GM12891 (cell line): ENCODE measurements at regions not wholly inside any gene's neighbourhood (a gene's known extent, or its start where the extent isn't known, plus 50 kb on each side); places are given as distances from the start of the nearest gene placed in this dataset.

ENCODE experiments used
- POLR2A ChIP-seq: IDR thresholded peaks from 2 replicates; pipeline ENCODE4 v1.6.1; 2011; ENCODE audit warnings: low read depth, low read length, control low read depth
- POLR2AphosphoS5 ChIP-seq: IDR thresholded peaks from 2 replicates; pipeline ENCODE4 v1.6.1; 2011; ENCODE audit warnings: low read depth, low read length, control low read depth
- TAF1 ChIP-seq: IDR thresholded peaks from 2 replicates; pipeline ENCODE4 v1.6.1; 2011; ENCODE audit warnings: low read depth, low read length, control low read depth

GRCh38 chr6:22942403-22942802 is 373.0 kb downstream of the HDGFL1 start:
- no peak for TF ChIP-seq TAF1
- TF ChIP-seq POLR2A: no peak
- no peak for TF ChIP-seq POLR2AphosphoS5
